LNCaP clone FGC (cell line): ENCODE measurements at regions not wholly inside any gene's neighbourhood (a gene's known extent, or its start where the extent isn't known, plus 50 kb on each side); places are given as distances from the start of the nearest gene placed in this dataset.

Experiments used
- DNase-seq: peaks from one replicate; pipeline ENCODE4 v3.0.0-alpha.2; 2011; ENCODE audit warnings: low read depth
- H3K4me3 ChIP-seq: 2 replicates; pipeline ENCODE4 v1.5.1; 2011; ENCODE audit warnings: mild to moderate bottlenecking, low read depth, low read length, control low read depth
- TF ChIP-seq, protein P1 (sequence below): IDR thresholded peaks from 2 replicates; pipeline ENCODE4 v1.5.1; 2012; ENCODE audit warnings: mild to moderate bottlenecking; ENCODE audit not compliant: control insufficient read depth, insufficient read depth; ENCODE audit errors: extremely low read depth

DNA sequence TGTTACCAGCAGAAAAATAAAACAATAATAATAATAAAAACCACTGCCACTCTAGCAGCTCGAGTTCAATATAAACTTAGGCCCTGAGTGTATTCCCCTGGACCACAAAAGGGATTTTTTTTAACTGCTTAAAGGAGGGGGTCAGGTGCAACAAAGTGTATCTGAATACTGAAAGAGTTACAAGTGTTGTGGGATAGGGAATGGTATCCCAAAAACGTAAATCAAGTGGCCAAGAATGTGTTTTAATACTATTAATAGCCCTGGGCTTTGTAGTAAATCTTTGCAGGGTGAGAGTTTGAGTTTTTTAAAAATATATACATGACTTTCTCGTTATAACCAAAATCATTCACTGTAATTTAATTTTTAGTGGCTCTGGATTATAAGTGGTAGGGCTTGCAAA is 860.1 kb upstream of the INTU start:
- H3K4me3 ChIP-seq: no peak overlapping the region
- TF ChIP-seq, protein P1, sequence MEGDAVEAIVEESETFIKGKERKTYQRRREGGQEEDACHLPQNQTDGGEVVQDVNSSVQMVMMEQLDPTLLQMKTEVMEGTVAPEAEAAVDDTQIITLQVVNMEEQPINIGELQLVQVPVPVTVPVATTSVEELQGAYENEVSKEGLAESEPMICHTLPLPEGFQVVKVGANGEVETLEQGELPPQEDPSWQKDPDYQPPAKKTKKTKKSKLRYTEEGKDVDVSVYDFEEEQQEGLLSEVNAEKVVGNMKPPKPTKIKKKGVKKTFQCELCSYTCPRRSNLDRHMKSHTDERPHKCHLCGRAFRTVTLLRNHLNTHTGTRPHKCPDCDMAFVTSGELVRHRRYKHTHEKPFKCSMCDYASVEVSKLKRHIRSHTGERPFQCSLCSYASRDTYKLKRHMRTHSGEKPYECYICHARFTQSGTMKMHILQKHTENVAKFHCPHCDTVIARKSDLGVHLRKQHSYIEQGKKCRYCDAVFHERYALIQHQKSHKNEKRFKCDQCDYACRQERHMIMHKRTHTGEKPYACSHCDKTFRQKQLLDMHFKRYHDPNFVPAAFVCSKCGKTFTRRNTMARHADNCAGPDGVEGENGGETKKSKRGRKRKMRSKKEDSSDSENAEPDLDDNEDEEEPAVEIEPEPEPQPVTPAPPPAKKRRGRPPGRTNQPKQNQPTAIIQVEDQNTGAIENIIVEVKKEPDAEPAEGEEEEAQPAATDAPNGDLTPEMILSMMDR: no peak
- DNase-seq: no peak

DNA sequence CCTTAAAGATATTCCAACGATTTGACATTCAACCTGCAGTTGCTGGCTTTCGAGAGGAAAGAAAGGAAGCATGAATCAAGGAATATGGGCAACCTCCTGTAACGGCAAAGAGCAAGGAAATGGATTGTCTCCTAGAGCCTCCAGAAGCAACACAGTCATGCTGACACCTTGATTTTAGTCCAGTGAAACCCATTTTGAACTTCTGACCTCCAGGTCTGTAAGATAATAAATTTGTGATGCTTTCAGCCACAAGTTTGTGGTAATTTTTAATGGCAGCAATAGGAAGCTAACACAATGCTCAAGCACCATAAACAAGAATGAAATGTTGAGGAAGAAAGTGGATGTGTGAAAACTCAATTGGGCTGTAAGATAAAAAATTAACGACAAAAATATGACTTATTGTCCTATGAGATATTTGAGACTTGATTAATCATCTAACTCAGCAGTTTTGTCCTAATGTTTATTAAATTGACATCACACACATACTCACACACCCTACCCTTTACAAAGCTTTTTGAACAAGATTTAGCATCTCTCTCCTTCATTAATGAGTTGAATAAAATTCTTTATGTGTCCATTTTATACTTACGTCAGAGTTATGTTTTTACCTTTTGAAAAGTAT is 857.2 kb upstream of the INTU start:
- DNase-seq: no peak
- H3K4me3 ChIP-seq: no peak overlapping the region
- TF ChIP-seq, protein P1: no peak

DNA sequence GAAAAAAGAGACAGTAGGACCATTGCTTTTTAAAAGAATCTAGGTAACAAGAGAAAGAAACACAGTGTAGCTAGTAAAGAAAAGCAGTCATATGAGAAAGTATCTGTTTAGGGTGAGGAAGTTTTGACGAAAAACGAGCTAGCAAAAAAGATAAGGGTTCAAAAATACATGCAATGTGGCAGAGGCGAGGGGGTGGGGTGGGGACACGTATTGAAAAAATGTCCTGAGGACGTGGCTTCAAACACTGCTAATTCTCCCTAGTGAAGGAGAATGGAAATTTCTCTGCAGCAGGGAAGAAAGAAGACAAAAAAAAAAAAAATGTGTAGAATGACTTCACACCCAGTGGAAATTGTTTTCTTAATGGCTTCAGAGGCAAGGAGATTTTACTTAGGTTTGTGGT is 856.4 kb upstream of the INTU start:
- TF ChIP-seq, protein P1: no peak
- no peak for DNase-seq
- no peak overlapping the region for H3K4me3 ChIP-seq

DNA sequence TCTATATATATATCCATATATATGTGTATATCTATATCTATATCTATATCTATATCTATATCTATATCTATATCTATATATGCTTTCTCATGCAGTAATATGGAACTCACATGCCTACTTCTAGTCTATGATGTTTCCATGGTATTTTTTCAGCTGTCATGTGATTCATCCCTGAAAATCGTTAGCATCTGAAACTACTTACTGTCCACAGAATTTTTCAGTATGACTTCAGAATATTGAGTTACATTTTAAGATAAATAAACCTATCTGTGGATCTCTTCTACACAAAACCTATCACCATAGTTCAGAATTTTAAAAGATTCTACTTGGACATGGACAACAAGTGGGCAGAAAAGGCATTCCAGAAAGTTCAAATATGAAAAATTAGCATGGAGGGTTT is 855.1 kb upstream of the INTU start:
- TF ChIP-seq, protein P1: no peak
- DNase-seq: no peak
- H3K4me3 ChIP-seq: no peak overlapping the region

DNA sequence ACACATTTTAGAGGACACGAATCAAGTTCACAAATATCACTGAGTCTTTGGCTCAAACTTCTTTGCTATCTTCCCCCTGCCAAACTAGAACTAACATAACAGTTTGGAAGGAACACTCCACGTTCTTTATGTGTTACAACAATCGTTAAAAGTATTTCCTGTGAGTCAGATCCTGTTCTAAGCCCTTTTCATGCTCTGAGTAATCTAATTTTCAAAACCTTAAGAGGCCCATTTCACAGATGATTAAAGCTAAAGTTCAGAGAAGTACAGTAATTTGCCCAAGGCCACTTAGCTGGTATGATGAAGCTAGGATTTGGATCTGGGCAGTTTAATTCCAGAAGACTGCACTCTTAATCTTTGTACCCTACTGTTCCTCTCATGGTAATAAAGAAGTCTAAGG is 854.4 kb upstream of the INTU start:
- DNase-seq: no peak
- no peak overlapping the region for H3K4me3 ChIP-seq
- TF ChIP-seq, protein P1: no peak

DNA sequence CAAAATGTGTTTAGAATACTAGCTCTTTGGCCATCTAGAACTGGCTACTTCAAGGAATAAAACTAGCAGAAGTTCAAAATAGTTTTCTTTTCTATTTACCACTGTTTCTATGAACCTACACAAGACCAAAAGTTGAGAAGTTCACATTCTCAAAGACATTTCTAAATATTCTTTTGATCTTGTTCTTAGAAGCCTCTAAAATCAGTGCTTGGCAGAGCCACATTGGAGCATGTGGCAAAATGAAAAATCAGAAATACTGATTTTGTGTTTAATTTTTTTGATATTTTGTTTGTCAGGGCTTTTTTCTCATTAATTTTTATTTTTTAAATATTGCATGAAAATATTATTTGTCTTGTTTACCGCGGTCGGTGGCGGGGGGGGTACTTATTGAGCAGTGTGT is 853.8 kb upstream of the INTU start:
- no peak overlapping the region for H3K4me3 ChIP-seq
- DNase-seq: no peak
- TF ChIP-seq, protein P1: no peak
